CD4-positive, alpha-beta T cell (primary cell): ENCODE measurements at regions not wholly inside any gene's neighbourhood (a gene's known extent, or its start where the extent isn't known, plus 50 kb on each side); places are given as distances from the start of the nearest gene placed in this dataset.
A peak's percentile ranks its signal among the peaks of the same experiment; 100 is the strongest.
"Not testable (repeated sequence)": the region's sequence is repeated elsewhere in the genome, so short reads cannot be mapped to it uniquely, and the experiment has no call there.

Experiments
- ATAC-seq: fragments of 200-7000 bp; cut with Tn5 transposase; one replicate; pipeline ENCODE4 v1.10.0; 2022; ENCODE audit warnings: mild to moderate bottlenecking; ENCODE audit not compliant: poor library complexity
- CTCF ChIA-PET: fragments of 350-600 bp; sonication (Branson Sonifier 250); formaldehyde crosslinking; loops from one replicate; lab custom pipeline; 2021; ENCODE audit warnings: antibody characterized with exemption, inconsistent platforms; lab: Charles Lee
- POLR2A ChIA-PET: fragments of 350-600 bp; sonication (Branson Sonifier 250); formaldehyde crosslinking; loops from one replicate; lab custom pipeline; 2021; ENCODE audit warnings: antibody characterized with exemption, inconsistent platforms; lab: Charles Lee
- DNase-seq, 14 experiments: peaks; one replicate each; pipeline ENCODE4 v3.0.0-alpha.2; 2013 to 2020; ENCODE audit warnings: mixed read lengths in 2 of 14
- H3K27ac ChIP-seq, 2 donors: one replicate each; pipeline versions ENCODE4 v1.5.1 to v1.7.0; 2013; ENCODE audit warnings: low read length in 2 of 2, low read depth in 1 of 2, mild to moderate bottlenecking in 1 of 2
- H3K27me3 ChIP-seq, 2 experiments: 1 replicate in 1 of 2; 2 replicates in 1 of 2; pipeline versions ENCODE4 v1.6.1 to v1.7.0; 2013; ENCODE audit warnings: low read length in 2 of 2, control low read depth in 1 of 2, mild to moderate bottlenecking in 1 of 2, moderate library complexity in 1 of 2; ENCODE audit not compliant: insufficient read depth in 2 of 2, control insufficient read depth in 1 of 2
- H3K36me3 ChIP-seq: one replicate; pipeline ENCODE4 v1.6.1; 2013; ENCODE audit warnings: low read length, control low read depth; ENCODE audit not compliant: insufficient read depth
- H3K4me1 ChIP-seq: one replicate; pipeline ENCODE4 v1.6.1; 2013; ENCODE audit warnings: low read length, control low read depth; ENCODE audit not compliant: insufficient read depth
- H3K4me3 ChIP-seq: one replicate; pipeline ENCODE4 v1.5.1; 2013; ENCODE audit warnings: mild to moderate bottlenecking, low read length, moderate library complexity
- H3K9me3 ChIP-seq, 2 experiments: 1 replicate in 1 of 2; 2 replicates in 1 of 2; pipeline versions ENCODE4 v1.6.1 to v1.7.0; 2013; ENCODE audit warnings: low read length in 2 of 2, mild to moderate bottlenecking in 2 of 2, control low read depth in 1 of 2, moderate library complexity in 1 of 2; ENCODE audit not compliant: control insufficient read depth in 1 of 2, insufficient read depth in 1 of 2
- H3K27ac Mint-ChIP-seq: one replicate; pipeline ENCODE4 v1.8.0; 2020; ENCODE audit warnings: mixed read lengths
- H3K27me3 Mint-ChIP-seq: one replicate; pipeline ENCODE4 v1.8.0; 2021; ENCODE audit warnings: mixed read lengths
- H3K36me3 Mint-ChIP-seq: one replicate; pipeline ENCODE4 v1.8.0; 2021; ENCODE audit warnings: low read depth, mixed read lengths
- H3K4me1 Mint-ChIP-seq: one replicate; pipeline ENCODE4 v1.8.0; 2021; ENCODE audit warnings: low read depth, mixed read lengths
- H3K4me3 Mint-ChIP-seq: one replicate; pipeline ENCODE4 v1.8.0; 2020; ENCODE audit warnings: mild to moderate bottlenecking, mixed read lengths
- H3K9me3 Mint-ChIP-seq: one replicate; pipeline ENCODE4 v1.8.0; 2020; ENCODE audit warnings: mixed read lengths
- CTCF ChIP-seq: fragments of 200-600 bp; IDR thresholded peaks from one replicate; pipeline ENCODE4 v1.8.0; 2022; ENCODE audit warnings: antibody characterized with exemption, mild to moderate bottlenecking
- intact Hi-C, 2 experiments: fragments of 100-400 bp; cut with DNase I in 1 of 2; cut with micrococcal nuclease in 1 of 2; formaldehyde crosslinking; loops; one replicate each; pipeline versions ENCODE4 v1.15.1 to v1.9.0; 2023 to 2025; cut with DNase I, micrococcal nuclease

GRCh38 chr12:46548605-46549071 is 176.1 kb upstream of the SLC38A2 start:
- Mint-ChIP-seq H3K9me3 (peaks cover 4% of the 10 kb centered on the region), H3K27ac (no peak overlapping the region), H3K36me3 (no peaks in the 10 kb centered on the region), H3K4me3 (no peak overlapping the region), H3K4me1 (peaks cover 42% of the 10 kb centered on the region), H3K27me3 (no peaks in the 10 kb centered on the region)
- no peak overlapping the region for H3K27ac ChIP-seq
- no peaks in the 10 kb centered on the region for H3K36me3 ChIP-seq
- intact Hi-C loops = no loop called here
- CTCF ChIA-PET = no interaction called here
- TF ChIP-seq CTCF = no peak
- peaks cover 0 to 6% of the 10 kb centered on the region in 2 experiments for H3K9me3 ChIP-seq
- POLR2A ChIA-PET = no interaction called here
- DNase-seq (no peak), ATAC-seq (no peak)
- peaks cover 9% of the 10 kb centered on the region for H3K4me1 ChIP-seq
- H3K27me3 ChIP-seq = no peaks in the 10 kb centered on the region
- H3K4me3 ChIP-seq = no peak overlapping the region

GRCh38 chr12:46547421-46548354 is 175.1 kb upstream of the SLC38A2 start:
- Histone ChIP-seq H3K36me3 (no peaks in the 10 kb centered on the region), H3K27ac (no peak overlapping the region), H3K4me3 (no peak overlapping the region), H3K9me3 (peaks cover 0 to 6% of the 10 kb centered on the region in 2 experiments), H3K4me1 (peaks cover 9% of the 10 kb centered on the region), H3K27me3 (no peaks in the 10 kb centered on the region)
- Mint-ChIP-seq H3K27me3 (no peaks in the 10 kb centered on the region), H3K27ac (no peak overlapping the region), H3K36me3 (no peaks in the 10 kb centered on the region), H3K4me3 (no peak overlapping the region), H3K4me1 (peaks cover 42% of the 10 kb centered on the region), H3K9me3 (peaks cover 4% of the 10 kb centered on the region)
- ATAC-seq (no peak), DNase-seq (no peak)
- ChIA-PET CTCF (no interaction called here), POLR2A (interaction anchor here (0.7 to 1.2 kb wide), 3 partner anchors 24 to 87 kb away, joined by 3 to 6 read pairs (median 5); no protein-coding TSS in a partner anchor)
- intact Hi-C loops = no loop called here
- no peak for TF ChIP-seq CTCF

- intact Hi-C loops = no loop called here
- Histone ChIP-seq H3K4me3 (no peak overlapping the region), H3K27ac (no peak overlapping the region), H3K27me3 (no peaks in the 10 kb centered on the region), H3K36me3 (no peaks in the 10 kb centered on the region), H3K4me1 (peaks cover 9% of the 10 kb centered on the region), H3K9me3 (peaks cover 0 to 6% of the 10 kb centered on the region in 2 experiments)
- ATAC-seq (peak; percentile 41), DNase-seq (peak in 1 of 14 experiments; percentile 46)
- no peak overlapping the region for H3K27ac Mint-ChIP-seq
- no peaks in the 10 kb centered on the region for H3K36me3 Mint-ChIP-seq
- ChIA-PET POLR2A (interaction anchor here (0.7 to 1.2 kb wide), 4 partner anchors 23 to 91 kb away, joined by 3 to 6 read pairs (median 4); no protein-coding TSS in a partner anchor), CTCF (no interaction called here)
- H3K4me3 Mint-ChIP-seq = peak overlapping the region; percentile 3
- peaks cover 42% of the 10 kb centered on the region for H3K4me1 Mint-ChIP-seq
- no peak for TF ChIP-seq CTCF
- peaks cover 4% of the 10 kb centered on the region for H3K9me3 Mint-ChIP-seq
- no peaks in the 10 kb centered on the region for H3K27me3 Mint-ChIP-seq
Measured at GRCh38 chr12:46546634-46547273, 174.2 kb upstream of the SLC38A2 start.

- H3K27ac ChIP-seq, H3K27me3 Mint-ChIP-seq, H3K4me3 ChIP-seq, DNase-seq, CTCF ChIA-PET, H3K4me3 Mint-ChIP-seq, ATAC-seq, intact Hi-C loops, H3K27ac Mint-ChIP-seq, H3K27me3 ChIP-seq, H3K36me3 ChIP-seq, H3K9me3 Mint-ChIP-seq, H3K9me3 ChIP-seq, H3K36me3 Mint-ChIP-seq, H3K4me1 ChIP-seq: not testable (repeated sequence)
- POLR2A ChIA-PET = interaction anchor here (0.6 kb wide), 1 partner anchor 13 kb away, joined by 3 read pairs; no protein-coding TSS in a partner anchor
- H3K4me1 Mint-ChIP-seq = peaks cover 24% of the 10 kb centered on the region
Measured at GRCh38 chr12:46543378-46543795, 170.8 kb upstream of the SLC38A2 start.
